Activated CD4-positive, alpha-beta T cell treated with anti-CD3 and anti-CD28 coated beads, Interleukin-2, amount 50 U/mL, for 24 hours (primary cell): ENCODE measurements at regions not wholly inside any gene's neighbourhood (a gene's known extent, or its start where the extent isn't known, plus 50 kb on each side); places are given as distances from the start of the nearest gene placed in this dataset.

ENCODE experiments used
- DNase-seq, 2 donors: peaks; one replicate each; pipeline ENCODE4 v3.0.0-alpha.2; 2020; ENCODE audit warnings: low read depth in 1 of 2, low spot score in 1 of 2

GRCh38 chr17:77688369-77688768 is 270.1 kb upstream of the TNRC6C start:
- no peak for DNase-seq

- no peak for DNase-seq
Measured at GRCh38 chr17:77690271-77691161, 268.0 kb upstream of the TNRC6C start.

DNA sequence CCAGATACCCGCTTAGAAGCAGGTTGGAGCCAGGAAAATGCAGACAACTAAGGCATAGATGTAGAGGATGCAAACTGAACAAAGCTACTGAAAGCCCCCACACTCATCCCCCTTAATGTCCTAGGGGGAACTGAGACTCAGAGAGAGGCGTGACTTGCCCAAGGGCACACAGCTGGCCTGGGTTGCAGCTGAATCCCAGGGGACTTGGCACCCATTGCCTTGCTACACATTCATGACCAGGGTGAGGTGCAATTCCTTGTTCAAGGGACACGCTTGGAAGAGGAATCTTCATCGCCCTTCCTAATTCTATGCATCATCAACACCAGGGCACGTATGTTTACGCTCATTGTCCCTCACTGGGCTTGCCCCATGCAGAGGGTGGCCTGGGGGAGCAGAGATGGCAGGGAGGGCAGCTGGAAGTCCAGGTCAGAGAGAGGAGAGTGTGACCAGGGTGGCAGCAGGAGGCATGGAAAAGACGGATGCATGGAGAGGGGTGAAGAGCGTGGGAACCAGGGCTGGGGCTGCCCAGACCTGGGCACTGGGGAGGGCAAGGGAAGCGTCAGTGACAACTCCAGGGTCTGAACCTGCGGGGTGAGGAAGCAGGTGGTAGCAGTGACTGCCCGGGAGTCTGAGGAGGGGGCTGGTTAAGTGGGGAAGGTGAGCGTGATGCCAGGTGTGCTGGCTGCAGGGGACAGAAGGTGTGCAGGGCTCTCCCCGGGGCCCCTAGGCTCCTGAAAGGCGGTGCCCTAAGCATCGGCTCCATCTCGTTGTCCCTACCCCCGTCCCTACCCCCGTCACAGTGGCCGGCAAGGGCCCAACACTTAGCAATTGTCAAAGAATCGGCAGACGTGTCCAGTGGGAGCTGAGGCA is 267.1 kb upstream of the TNRC6C start:
- no peak for DNase-seq

GRCh38 chr17:77692571-77693161 is 265.8 kb upstream of the TNRC6C start:
- DNase-seq, result no peak

- DNase-seq, result no peak
Measured at GRCh38 chr17:77693301-77693700, 265.2 kb upstream of the TNRC6C start.

- DNase-seq, result no peak
Measured at GRCh38 chr17:77693776-77694175, 264.7 kb upstream of the TNRC6C start.

DNA sequence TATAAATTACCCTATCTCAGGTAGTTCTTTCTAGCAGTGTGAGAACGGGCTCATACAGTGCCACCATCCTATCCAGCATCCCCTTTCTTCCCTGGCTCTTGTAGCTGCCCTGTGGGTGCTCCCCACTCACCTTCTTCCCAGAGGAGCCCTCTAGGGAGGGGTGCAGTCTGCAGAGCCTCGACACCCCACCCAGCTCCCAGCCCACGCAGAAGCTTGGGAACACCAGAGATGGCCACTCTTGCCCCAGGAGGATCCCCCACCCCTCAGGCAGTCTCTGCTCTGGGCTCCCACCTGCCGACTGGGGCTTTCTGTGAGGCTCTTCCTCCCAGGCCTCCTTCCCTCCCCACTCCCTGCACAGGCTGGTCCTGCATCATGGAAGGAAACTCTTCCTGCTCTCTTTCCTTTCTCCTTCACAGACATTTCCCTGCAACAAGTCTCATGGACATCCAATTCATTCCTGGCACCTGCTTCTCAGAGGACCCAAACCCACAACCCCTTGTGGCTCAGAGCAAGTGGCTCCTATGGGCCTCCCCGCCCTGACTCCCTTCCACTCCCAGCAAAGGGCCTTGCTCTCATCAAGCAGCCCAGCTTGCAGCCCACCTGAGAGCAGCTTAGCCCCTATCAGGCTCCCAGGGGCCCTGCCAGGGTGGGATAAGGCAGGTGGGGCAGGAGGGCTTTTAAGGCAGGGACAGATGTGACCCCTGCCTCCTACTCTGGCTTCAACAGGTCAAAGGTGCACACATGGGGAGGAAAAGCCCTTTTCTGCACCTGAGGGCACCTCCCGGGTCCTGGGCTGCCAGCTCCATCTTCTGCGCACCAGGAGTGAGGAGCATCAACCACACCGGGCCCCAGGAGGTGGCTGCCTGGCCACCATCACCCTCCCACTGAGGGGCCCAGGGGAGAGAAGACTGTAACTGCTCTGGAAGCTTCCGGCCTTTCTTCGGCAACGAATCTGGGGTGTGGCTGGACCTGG is 263.8 kb upstream of the TNRC6C start:
- DNase-seq, result no peak

DNA sequence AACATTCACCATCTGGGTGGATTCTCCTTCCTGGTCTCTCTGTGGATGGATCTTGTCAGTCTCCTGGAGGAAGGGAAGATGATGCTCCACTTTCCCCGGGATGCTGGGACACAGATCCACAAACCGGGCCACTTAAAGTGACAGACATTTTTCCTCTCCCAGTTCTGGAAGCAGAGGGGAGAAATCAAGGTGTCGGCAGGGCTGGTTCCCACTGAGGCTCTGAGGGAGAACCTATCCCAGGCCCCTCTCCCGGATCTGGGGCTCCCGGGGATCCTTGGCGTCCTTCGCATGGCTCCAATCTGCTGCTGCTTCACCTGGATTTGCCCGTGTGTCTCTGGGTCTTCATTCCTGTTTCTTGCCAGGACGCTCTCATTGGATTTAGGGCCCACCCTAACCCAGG is 263.1 kb upstream of the TNRC6C start:
- DNase-seq, result no peak

DNA sequence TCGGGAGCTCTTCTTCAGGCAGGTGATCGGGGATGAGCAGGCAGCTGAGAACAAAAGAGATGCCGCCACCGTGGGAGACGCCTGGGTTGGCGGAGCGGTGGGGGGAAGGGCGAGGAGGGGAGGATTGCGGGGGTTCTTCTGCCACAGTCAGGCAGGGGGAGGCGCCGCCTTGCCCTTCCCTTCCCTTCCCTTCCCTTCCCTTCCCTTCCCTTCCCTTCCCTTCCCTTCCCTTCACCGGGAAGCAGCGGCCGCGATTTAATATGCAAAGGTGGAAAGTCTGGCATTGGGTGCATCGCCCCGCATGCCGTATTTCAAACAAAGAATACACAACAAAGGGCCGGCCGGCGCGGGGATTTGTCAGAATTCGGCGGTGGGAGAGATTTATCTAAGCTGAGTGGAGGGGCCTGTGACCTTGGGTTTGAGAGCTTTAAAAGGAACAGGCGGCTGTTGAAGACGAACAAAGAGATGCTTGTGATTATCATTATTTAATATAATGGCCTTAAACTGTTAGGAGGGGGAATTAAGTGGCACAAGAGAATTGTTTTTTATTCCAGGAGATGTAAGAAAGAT is 262.3 kb upstream of the TNRC6C start:
- DNase-seq, result no peak

GRCh38 chr17:77696721-77697460 is 261.6 kb upstream of the TNRC6C start:
- DNase-seq, result no peak

- DNase-seq, result no peak
Measured at GRCh38 chr17:77697480-77698400, 260.8 kb upstream of the TNRC6C start.

GRCh38 chr17:77698903-77699623 is 259.4 kb upstream of the TNRC6C start:
- DNase-seq, result no peak

GRCh38 chr17:77700165-77700881 is 258.2 kb upstream of the TNRC6C start:
- no peak for DNase-seq

- no peak for DNase-seq
Measured at GRCh38 chr17:77701996-77702395, 256.5 kb upstream of the TNRC6C start.

DNA sequence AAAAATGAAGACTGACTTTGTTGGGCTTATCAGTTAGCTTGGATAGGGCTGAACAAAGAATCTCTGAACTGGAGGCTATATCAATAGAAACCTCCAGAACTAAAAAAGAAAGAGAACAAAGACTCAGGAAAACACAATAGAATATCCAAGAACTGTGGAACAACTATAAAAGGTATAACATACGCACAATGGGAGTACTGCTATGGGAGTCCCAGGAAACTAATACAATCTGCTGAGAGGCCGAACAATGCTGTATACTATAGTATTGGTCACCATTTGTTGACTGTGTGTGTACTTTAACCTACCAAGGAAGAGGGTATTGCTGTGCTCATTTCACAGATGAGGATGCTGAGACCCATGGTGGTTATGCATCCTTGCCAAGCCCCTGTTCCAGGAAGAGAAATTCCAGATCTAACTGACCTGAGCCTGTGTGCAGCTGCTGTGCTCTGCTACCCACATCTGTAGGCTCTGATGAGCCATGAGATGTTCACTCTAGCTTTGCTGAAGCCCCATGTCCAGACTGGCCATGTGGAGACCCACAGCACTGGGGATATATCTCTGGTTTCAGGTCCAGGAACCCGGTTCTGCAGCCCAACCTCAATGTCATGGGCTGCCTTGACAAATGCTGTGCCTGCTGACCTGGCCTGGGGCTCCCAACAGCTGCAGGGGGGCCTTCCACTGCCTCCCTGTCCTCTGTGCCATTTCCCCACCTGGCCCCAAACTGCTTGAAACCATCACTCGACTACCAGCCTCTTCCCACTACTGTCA is 254.3 kb upstream of the TNRC6C start:
- no peak for DNase-seq

DNA sequence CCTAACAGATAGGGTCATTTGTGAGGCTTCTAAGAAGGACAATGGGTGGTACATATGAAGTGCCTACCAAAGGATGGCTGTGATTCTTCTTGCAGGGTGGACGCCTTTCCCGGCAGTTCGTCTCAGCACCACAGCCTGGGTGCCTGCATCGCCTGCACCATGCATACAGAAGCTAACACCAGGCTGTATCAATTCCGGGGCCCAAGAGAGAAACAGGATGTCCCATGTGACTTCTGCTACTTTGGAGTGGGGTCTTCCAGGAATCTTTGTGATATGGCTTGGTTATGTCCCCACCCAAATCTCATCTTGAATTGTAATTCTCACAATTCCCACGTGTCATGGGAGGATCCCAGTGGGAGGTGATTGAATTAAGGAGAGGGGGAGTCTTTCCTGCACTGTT is 251.6 kb upstream of the TNRC6C start:
- no peak for DNase-seq
